ENCODE measurements at regions not wholly inside any gene's neighbourhood (a gene's known extent, or its start where the extent isn't known, plus 50 kb on each side); places are given as distances from the start of the nearest gene placed in this dataset.

DNA sequence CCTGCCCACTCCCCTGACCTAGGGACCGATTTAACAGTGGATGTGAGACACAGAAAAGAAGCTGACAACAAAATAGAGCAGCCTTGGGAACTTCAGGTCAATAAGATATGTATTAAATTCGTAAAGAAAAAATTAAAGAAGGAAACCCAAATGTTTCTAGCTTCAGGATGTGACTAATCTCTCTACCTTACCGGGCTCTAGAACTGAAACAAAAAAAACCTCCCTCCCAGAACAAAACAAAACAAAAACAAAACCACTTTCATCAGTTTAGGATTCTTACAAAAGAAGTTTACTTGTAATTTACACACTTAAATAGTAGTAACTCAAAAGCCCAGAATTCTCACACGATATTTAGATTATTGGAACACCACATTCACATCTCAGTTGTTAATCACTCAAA, 185.8 kb upstream of the RPS6KA3 start:
- H3K4me3 ChIP-seq = no peak overlapping the region
- DNase-seq (ENCODE audit: low spot score in 2 of 2) = no peak
- H3K9me3 ChIP-seq = no peaks in the 10 kb centered on the region
- H3K4me1 ChIP-seq = no peaks in the 10 kb centered on the region
- no peak overlapping the region for H3K27ac ChIP-seq
- no peaks in the 10 kb centered on the region for H3K27me3 ChIP-seq
- intact Hi-C loops (cut with DNase I) = no loop called here
- TF ChIP-seq, protein P1, sequence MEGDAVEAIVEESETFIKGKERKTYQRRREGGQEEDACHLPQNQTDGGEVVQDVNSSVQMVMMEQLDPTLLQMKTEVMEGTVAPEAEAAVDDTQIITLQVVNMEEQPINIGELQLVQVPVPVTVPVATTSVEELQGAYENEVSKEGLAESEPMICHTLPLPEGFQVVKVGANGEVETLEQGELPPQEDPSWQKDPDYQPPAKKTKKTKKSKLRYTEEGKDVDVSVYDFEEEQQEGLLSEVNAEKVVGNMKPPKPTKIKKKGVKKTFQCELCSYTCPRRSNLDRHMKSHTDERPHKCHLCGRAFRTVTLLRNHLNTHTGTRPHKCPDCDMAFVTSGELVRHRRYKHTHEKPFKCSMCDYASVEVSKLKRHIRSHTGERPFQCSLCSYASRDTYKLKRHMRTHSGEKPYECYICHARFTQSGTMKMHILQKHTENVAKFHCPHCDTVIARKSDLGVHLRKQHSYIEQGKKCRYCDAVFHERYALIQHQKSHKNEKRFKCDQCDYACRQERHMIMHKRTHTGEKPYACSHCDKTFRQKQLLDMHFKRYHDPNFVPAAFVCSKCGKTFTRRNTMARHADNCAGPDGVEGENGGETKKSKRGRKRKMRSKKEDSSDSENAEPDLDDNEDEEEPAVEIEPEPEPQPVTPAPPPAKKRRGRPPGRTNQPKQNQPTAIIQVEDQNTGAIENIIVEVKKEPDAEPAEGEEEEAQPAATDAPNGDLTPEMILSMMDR (IDR thresholded peaks at IDR 0.05) = no peak
- no peaks in the 10 kb centered on the region for H3K36me3 ChIP-seq

DNA sequence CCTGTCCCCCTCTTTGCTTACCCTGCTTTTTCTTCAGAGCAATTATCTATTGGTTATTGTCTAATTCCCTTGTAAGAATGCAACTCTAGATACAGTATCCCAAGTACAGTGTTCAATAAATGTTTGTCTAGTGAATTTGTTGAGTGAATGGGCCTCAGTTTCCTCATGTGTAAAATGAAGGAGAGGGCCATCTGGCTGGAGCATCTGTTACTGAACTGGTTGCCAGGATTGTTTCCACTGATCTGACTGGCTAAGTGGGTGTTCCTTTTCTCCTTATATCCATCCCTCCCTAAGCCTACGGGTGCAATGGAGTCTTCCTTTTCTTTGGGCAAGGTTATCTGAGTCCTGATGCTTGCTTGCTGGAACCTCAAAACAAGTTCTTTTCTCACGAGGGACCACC, 185.2 kb upstream of the RPS6KA3 start:
- no peak overlapping the region for H3K4me3 ChIP-seq
- no peaks in the 10 kb centered on the region for H3K4me1 ChIP-seq
- no peaks in the 10 kb centered on the region for H3K9me3 ChIP-seq
- no peaks in the 10 kb centered on the region for H3K36me3 ChIP-seq
- intact Hi-C loops (cut with DNase I) = no loop called here
- TF ChIP-seq, protein P1 (IDR thresholded peaks at IDR 0.05) = no peak
- H3K27ac ChIP-seq = no peak overlapping the region
- DNase-seq (ENCODE audit: low spot score in 2 of 2) = no peak
- no peaks in the 10 kb centered on the region for H3K27me3 ChIP-seq

DNA sequence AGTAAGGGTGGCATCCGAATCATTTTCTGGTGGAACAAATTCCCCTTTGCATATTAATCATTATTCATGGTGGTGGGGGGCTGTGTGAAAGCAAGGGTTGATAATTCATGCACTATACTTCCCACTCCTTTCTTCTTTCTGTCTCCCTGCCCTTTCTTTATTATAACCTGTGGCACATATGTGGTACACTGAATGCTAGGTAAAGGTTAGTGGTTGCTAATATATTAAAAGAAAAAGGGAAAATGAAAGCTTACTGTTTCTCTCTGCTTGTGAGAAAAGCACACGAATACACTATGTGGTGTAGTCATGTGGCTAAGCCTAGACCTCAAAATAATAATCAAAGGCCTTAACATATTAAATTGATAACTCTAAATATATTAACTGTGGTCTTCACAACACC, 178.4 kb upstream of the RPS6KA3 start:
- intact Hi-C loops (cut with DNase I) = no loop called here
- Histone ChIP-seq H3K4me1 (no peaks in the 10 kb centered on the region), H3K9me3 (no peaks in the 10 kb centered on the region), H3K4me3 (no peak overlapping the region), H3K36me3 (no peaks in the 10 kb centered on the region), H3K27me3 (no peaks in the 10 kb centered on the region), H3K27ac (no peak overlapping the region)
- DNase-seq (ENCODE audit: low spot score in 2 of 2) = no peak
- TF ChIP-seq, protein P1 (IDR thresholded peaks at IDR 0.05) = no peak

DNA sequence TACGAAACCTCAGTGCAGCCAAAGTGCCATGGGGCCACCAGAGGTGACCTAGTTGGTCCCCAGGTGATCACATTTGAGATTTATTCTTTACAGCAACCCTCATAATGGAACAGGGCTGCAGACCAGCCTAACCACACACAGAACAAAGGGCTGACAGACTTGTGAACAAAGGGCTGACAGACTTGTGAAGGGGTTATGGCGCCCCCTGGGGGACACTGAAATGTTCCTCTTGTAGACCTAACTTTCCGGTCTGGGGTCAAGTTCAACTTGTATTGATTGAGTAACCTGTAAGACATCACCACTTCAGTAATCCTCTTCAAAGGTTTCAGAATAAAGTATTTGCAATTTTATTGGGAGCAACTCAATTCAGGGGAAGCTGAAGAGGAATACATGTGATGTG, 175.9 kb upstream of the RPS6KA3 start:
- Histone ChIP-seq H3K9me3 (no peaks in the 10 kb centered on the region), H3K27ac (no peak overlapping the region), H3K36me3 (no peaks in the 10 kb centered on the region), H3K27me3 (no peaks in the 10 kb centered on the region), H3K4me3 (no peak overlapping the region), H3K4me1 (no peaks in the 10 kb centered on the region)
- intact Hi-C loops (cut with DNase I) = loop anchor here (2.0 kb wide), 1 partner anchor 190 kb away; no protein-coding TSS in a partner anchor
- TF ChIP-seq, protein P1 (IDR thresholded peaks at IDR 0.05) = peak; percentile 38 to 52 (median 45)
- DNase-seq (ENCODE audit: low spot score in 2 of 2) = peak in 1 of 2 donors; percentile 82

DNA sequence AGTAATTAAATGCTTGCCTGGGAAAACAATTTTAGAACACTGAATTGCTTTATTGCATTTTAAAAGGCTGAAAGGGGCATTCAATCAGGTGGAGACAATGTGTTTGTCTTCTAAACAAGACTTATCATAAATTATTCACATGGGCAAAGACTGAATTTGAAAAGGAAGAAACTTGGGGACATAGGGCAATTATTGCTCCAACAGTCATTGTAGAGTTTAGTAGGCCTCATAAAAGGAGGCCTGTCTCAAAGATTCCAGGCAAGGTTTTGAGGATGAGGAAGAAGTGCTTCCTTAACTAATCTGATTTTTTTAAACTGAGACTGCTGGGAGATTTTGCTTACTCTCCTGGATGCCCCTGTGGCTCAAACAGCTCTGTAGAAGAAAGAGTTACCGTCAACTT, 174.4 kb upstream of the RPS6KA3 start:
- H3K27ac ChIP-seq = no peak overlapping the region
- intact Hi-C loops (cut with DNase I) = no loop called here
- TF ChIP-seq, protein P1 (IDR thresholded peaks at IDR 0.05) = no peak
- no peaks in the 10 kb centered on the region for H3K4me1 ChIP-seq
- no peaks in the 10 kb centered on the region for H3K27me3 ChIP-seq
- H3K4me3 ChIP-seq = no peak overlapping the region
- DNase-seq (ENCODE audit: low spot score in 2 of 2) = no peak
- H3K9me3 ChIP-seq = no peaks in the 10 kb centered on the region
- H3K36me3 ChIP-seq = no peaks in the 10 kb centered on the region

DNA sequence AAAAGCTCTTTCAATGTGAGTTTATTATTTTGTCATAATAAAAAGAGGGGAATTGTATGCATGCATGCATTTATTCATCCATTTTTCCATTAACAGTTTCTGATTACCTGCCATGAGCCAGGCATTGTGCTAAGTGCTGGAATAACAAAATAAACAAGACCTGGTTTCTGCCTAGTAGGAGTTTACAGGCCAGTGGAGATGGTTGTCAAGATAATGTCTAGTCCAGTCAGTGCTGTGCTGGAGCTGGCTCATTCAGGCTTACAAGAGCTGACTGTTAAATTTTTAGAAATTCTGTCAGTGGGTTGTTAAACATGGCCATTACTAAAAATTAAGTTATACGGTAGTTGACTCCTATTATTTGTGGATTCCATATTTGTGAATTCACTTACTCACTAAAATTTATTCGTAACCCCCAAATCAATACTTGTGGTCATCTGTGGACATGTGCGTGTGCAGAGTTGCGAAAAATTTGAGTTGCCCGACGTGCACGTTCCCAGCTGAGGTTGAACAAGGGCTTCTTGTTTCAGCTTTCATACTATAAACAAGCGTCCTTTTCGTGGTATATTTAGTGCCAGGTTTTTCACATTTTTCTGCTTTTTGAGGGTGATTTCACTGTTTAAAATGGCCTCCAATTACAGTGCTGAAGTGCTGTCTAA, 172.3 kb upstream of the RPS6KA3 start:
- no peaks in the 10 kb centered on the region for H3K36me3 ChIP-seq
- intact Hi-C loops (cut with DNase I) = no loop called here
- H3K4me3 ChIP-seq = no peak overlapping the region
- H3K4me1 ChIP-seq = no peaks in the 10 kb centered on the region
- H3K27ac ChIP-seq = no peak overlapping the region
- no peak for DNase-seq (ENCODE audit: low spot score in 2 of 2)
- H3K27me3 ChIP-seq = no peaks in the 10 kb centered on the region
- TF ChIP-seq, protein P1 (IDR thresholded peaks at IDR 0.05) = no peak
- H3K9me3 ChIP-seq = no peaks in the 10 kb centered on the region
